Ascending aorta (tissue), 2 donors: ENCODE measurements at regions not wholly inside any gene's neighbourhood (a gene's known extent, or its start where the extent isn't known, plus 50 kb on each side); places are given as distances from the start of the nearest gene placed in this dataset.

Experiments
- DNase-seq, 2 donors: peaks; one replicate each; pipeline ENCODE4 v3.0.0-alpha.2; 2019; ENCODE audit warnings: low spot score in 2 of 2
- H3K27ac ChIP-seq, 2 donors: fragments of 200-600 bp; sonication (generic); one replicate each; pipeline ENCODE4 v1.5.1; 2016 to 2017; ENCODE audit warnings: mild to moderate bottlenecking in 1 of 2
- H3K27me3 ChIP-seq: fragments of 200-600 bp; sonication (generic); one replicate; pipeline ENCODE4 v1.5.1; 2017
- H3K36me3 ChIP-seq, 2 donors: fragments of 200-600 bp; sonication (generic); one replicate each; pipeline ENCODE4 v1.5.1; 2016
- H3K4me1 ChIP-seq, 2 donors: fragments of 200-600 bp; sonication (generic); one replicate each; pipeline ENCODE4 v1.5.1; 2016 to 2017; ENCODE audit warnings: mild to moderate bottlenecking in 1 of 2
- H3K4me3 ChIP-seq, 2 donors: fragments of 200-600 bp; sonication (generic); one replicate each; pipeline ENCODE4 v1.5.1; 2016 to 2017; ENCODE audit warnings: mild to moderate bottlenecking in 1 of 2
- H3K9me3 ChIP-seq, 2 donors: fragments of 200-600 bp; sonication (generic); one replicate each; pipeline ENCODE4 v1.5.1; 2016
- intact Hi-C: fragments of 100-400 bp; cut with DNase I; formaldehyde crosslinking; loops from one replicate; pipeline ENCODE4 v1.15.1; 2023
- TF ChIP-seq, protein P1 (sequence below), 3 experiments: fragments of 200-600 bp in 2 of 3; fragments of 450-650 bp in 1 of 3; sonication (generic) in 2 of 3; IDR thresholded peaks; one replicate each; pipeline ENCODE4 v1.5.1; 2016 to 2019; ENCODE audit warnings: antibody characterized with exemption in 3 of 3, mild to moderate bottlenecking in 1 of 3, moderate library complexity in 1 of 3

DNA sequence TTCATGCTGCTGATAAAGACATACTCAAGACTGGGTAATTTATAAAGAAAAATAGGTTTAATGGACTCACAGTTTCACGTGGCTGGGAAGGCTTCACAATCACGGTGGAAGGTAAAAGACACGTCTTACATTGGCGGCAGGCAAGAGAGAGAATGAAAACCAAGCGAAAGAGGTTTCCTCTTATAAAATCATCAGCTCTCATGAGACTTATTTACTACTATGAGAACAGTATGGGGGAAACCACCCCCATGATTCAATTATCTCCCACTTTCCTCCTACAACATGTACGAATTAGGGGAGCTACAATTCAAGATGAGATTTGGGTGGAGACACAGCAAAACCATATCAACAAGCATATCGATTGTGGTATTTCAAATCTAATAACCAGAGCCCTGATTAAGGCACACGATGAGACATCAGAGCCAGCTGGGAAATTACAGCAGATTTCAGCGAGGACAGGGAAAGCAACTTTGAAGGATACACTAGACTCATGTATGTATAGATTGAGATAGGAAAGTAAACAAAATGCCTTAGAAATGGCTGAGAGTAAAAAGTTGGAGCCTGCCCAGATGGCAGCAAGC is 129.8 kb upstream of the GJE1 start:
- Histone ChIP-seq H3K27ac (no peak overlapping the region), H3K36me3 (no peaks in the 10 kb centered on the region), H3K4me1 (no peaks in the 10 kb centered on the region), H3K9me3 (no peaks in the 10 kb centered on the region), H3K4me3 (no peak overlapping the region), H3K27me3 (no peaks in the 10 kb centered on the region)
- TF ChIP-seq, protein P1, sequence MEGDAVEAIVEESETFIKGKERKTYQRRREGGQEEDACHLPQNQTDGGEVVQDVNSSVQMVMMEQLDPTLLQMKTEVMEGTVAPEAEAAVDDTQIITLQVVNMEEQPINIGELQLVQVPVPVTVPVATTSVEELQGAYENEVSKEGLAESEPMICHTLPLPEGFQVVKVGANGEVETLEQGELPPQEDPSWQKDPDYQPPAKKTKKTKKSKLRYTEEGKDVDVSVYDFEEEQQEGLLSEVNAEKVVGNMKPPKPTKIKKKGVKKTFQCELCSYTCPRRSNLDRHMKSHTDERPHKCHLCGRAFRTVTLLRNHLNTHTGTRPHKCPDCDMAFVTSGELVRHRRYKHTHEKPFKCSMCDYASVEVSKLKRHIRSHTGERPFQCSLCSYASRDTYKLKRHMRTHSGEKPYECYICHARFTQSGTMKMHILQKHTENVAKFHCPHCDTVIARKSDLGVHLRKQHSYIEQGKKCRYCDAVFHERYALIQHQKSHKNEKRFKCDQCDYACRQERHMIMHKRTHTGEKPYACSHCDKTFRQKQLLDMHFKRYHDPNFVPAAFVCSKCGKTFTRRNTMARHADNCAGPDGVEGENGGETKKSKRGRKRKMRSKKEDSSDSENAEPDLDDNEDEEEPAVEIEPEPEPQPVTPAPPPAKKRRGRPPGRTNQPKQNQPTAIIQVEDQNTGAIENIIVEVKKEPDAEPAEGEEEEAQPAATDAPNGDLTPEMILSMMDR (IDR thresholded peaks at IDR 0.05) = no peak
- DNase-seq = no peak
- intact Hi-C loops = no loop called here

DNA sequence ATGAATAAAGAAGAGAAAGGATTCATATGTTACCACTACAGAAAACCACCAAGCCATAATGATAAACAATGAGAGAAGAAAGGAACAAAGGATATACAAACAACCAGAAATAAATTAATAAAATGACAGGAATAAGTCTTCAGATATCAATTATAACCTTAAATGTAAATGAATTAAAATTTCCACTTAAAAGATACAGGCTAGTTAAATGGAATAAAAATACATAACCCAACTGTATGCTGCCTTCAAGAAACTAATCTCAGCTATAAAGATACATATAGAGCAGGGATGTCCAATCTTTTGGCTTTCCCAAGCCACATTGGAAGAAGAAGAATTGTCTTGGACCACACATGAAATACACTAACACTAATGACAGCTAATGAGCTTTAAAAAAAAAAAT is 135.9 kb upstream of the GJE1 start:
- Histone ChIP-seq H3K4me3 (no peak overlapping the region), H3K27me3 (no peaks in the 10 kb centered on the region), H3K27ac (no peak overlapping the region), H3K4me1 (no peaks in the 10 kb centered on the region), H3K9me3 (peaks cover 0 to 6% of the 10 kb centered on the region in 2 donors), H3K36me3 (no peaks in the 10 kb centered on the region)
- DNase-seq = no peak
- intact Hi-C loops = no loop called here
- TF ChIP-seq, protein P1 (IDR thresholded peaks at IDR 0.05) = no peak

DNA sequence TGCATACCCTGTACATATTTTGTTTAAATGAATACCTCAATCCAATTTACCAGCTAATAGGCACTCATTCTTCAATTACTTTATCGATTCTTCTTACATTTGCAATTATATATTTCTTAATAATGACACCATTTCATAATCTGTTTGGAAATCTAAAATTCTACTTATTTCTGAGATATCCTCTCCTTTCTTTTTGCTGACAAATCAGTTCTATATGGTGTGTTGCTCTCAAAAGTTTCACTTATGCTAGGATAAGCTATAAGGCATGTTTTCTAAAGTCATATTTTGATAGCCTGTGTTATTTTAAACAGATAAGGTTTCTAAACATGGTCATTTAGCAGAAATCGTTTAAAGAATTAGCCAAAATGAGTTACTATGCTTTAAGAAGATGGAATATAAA is 140.6 kb upstream of the GJE1 start:
- DNase-seq = no peak
- Histone ChIP-seq H3K9me3 (peaks cover 0 to 6% of the 10 kb centered on the region in 2 donors), H3K36me3 (no peaks in the 10 kb centered on the region), H3K4me1 (no peaks in the 10 kb centered on the region), H3K27ac (no peak overlapping the region), H3K4me3 (no peak overlapping the region), H3K27me3 (no peaks in the 10 kb centered on the region)
- TF ChIP-seq, protein P1 (IDR thresholded peaks at IDR 0.05) = no peak
- intact Hi-C loops = no loop called here

DNA sequence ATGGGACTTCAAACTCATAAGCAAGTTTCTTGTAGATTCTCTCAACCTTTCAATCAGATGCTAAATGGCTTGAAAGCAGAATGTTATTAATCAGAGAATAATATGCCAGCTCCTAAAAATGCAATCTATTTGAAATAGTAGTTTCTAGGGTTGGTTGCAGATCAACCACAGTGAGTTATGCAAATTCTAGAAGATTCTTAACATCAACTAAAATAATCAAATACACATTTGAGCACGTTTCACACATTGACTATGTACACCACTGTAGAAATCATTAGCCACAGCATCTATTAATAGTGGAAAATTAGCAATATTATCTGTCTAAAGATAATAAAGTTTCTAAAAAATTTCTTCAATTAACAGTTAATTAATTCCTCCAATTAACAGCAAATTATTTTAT is 141.9 kb upstream of the GJE1 start:
- TF ChIP-seq, protein P1 (IDR thresholded peaks at IDR 0.05) = no peak
- H3K36me3 ChIP-seq = no peaks in the 10 kb centered on the region
- H3K27me3 ChIP-seq = no peaks in the 10 kb centered on the region
- H3K9me3 ChIP-seq = peaks cover 0 to 6% of the 10 kb centered on the region in 2 donors
- intact Hi-C loops = no loop called here
- H3K4me3 ChIP-seq = no peak overlapping the region
- H3K4me1 ChIP-seq = no peaks in the 10 kb centered on the region
- no peak overlapping the region for H3K27ac ChIP-seq
- no peak for DNase-seq

DNA sequence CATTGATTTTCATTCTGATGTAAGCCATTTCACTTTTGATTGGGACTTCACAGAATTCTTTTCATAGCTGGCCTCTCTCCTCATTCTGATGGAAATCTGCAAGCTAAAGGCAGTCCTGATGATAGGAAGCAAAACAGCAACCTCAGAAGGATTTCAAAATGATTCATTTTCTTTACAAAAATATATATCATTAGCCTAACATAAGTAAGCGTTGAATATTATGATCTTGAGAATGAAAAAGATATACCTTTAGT is 143.1 kb upstream of the GJE1 start:
- Histone ChIP-seq H3K27ac (no peak overlapping the region), H3K36me3 (no peaks in the 10 kb centered on the region), H3K27me3 (no peaks in the 10 kb centered on the region), H3K4me1 (no peaks in the 10 kb centered on the region), H3K4me3 (no peak overlapping the region), H3K9me3 (no peaks in the 10 kb centered on the region)
- TF ChIP-seq, protein P1 (IDR thresholded peaks at IDR 0.05) = no peak
- intact Hi-C loops = no loop called here
- DNase-seq = no peak
